Stimulated activated CD4-positive, alpha-beta T cell treated with anti-CD3 and anti-CD28 coated beads, Interleukin-4, amount 100 ng/mL, for 1 hour (primary cell): ENCODE measurements at regions not wholly inside any gene's neighbourhood (a gene's known extent, or its start where the extent isn't known, plus 50 kb on each side); places are given as distances from the start of the nearest gene placed in this dataset.

ENCODE experiments used
- DNase-seq: peaks from one replicate; pipeline ENCODE4 v3.0.0-alpha.2; 2020

GRCh38 chr3:94513600-94513999, 450.7 kb downstream of the NSUN3 start:
- no peak for DNase-seq

- DNase-seq: no peak
Measured at GRCh38 chr3:94515983-94516382, 453.1 kb downstream of the NSUN3 start.

GRCh38 chr3:94520364-94520763, 457.5 kb downstream of the NSUN3 start:
- DNase-seq: no peak

- no peak for DNase-seq
Measured at GRCh38 chr3:94522488-94522887, 459.6 kb downstream of the NSUN3 start.

GRCh38 chr3:94524102-94524919, 461.4 kb downstream of the NSUN3 start:
- DNase-seq: no peak

- DNase-seq: no peak
Measured at GRCh38 chr3:94525043-94525442, 462.2 kb downstream of the NSUN3 start.

- DNase-seq: no peak
Measured at GRCh38 chr3:94529816-94530215, 467.0 kb downstream of the NSUN3 start.

- DNase-seq: no peak
Measured at GRCh38 chr3:94532951-94533350, 470.1 kb downstream of the NSUN3 start.

- no peak for DNase-seq
Measured at GRCh38 chr3:94539937-94540336, 477.1 kb downstream of the NSUN3 start.

GRCh38 chr3:94543161-94543560, 480.3 kb downstream of the NSUN3 start:
- DNase-seq: no peak

- DNase-seq: no peak
Measured at GRCh38 chr3:94544131-94544789, 481.4 kb downstream of the NSUN3 start.

- no peak for DNase-seq
Measured at GRCh38 chr3:94548581-94549316, 485.9 kb downstream of the NSUN3 start.

- DNase-seq: no peak
Measured at GRCh38 chr3:94561094-94561493, 498.2 kb downstream of the NSUN3 start.

GRCh38 chr3:94564247-94564646, 501.4 kb downstream of the NSUN3 start:
- DNase-seq: no peak

GRCh38 chr3:94568041-94568440, 505.2 kb downstream of the NSUN3 start:
- DNase-seq: no peak

GRCh38 chr3:94573337-94573736, 510.5 kb downstream of the NSUN3 start:
- no peak for DNase-seq

GRCh38 chr3:94587291-94587690, 524.4 kb downstream of the NSUN3 start:
- no peak for DNase-seq

GRCh38 chr3:94593526-94594150, 530.8 kb downstream of the NSUN3 start:
- no peak for DNase-seq

- DNase-seq: no peak
Measured at GRCh38 chr3:94596141-94596540, 533.3 kb downstream of the NSUN3 start.

- DNase-seq: no peak
Measured at GRCh38 chr3:94596887-94597566, 534.2 kb downstream of the NSUN3 start.

GRCh38 chr3:94607778-94608177, 544.9 kb downstream of the NSUN3 start:
- no peak for DNase-seq

- DNase-seq: no peak
Measured at GRCh38 chr3:94609908-94610307, 547.0 kb downstream of the NSUN3 start.

GRCh38 chr3:94611596-94611995, 548.7 kb downstream of the NSUN3 start:
- no peak for DNase-seq
